Esophagus squamous epithelium (tissue), 4 donors: ENCODE measurements at regions not wholly inside any gene's neighbourhood (a gene's known extent, or its start where the extent isn't known, plus 50 kb on each side); places are given as distances from the start of the nearest gene placed in this dataset.

Source experiments
- POLR2A ChIP-seq, 4 donors: fragments of 450-650 bp; IDR thresholded peaks; one replicate each; pipeline ENCODE4 v1.6.1; 2017; ENCODE audit warnings: antibody characterized with exemption in 4 of 4, mild to moderate bottlenecking in 4 of 4, moderate library complexity in 3 of 4
- TF ChIP-seq, protein P1 (sequence below), 6 experiments: fragments of 450-650 bp in 4 of 6; fragments of 200-600 bp in 2 of 6; sonication (generic) in 2 of 6; IDR thresholded peaks; one replicate each; pipeline ENCODE4 v1.5.1; 2016 to 2019; ENCODE audit warnings: antibody characterized with exemption in 6 of 6, mild to moderate bottlenecking in 4 of 6, moderate library complexity in 4 of 6

DNA sequence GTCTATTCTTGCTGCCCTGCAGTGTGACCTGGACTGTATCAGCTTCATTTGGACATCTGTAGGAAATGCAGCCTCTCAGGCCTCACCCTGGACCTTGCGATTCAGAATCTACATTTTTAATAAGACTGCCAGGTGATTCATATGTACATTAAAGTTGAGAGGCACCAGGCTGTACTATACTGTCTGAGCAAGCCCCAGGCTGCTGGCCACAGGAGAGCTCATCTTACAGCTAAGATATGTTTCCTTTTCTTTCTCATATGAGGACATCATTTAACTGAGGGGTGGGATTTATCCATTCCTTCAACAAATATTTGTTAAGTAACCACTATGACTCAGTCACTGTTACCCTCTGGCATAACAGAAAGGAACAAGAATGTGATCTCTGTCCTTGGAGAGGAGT, 78.2 kb upstream of the GCFC2 start:
- TF ChIP-seq, protein P1, sequence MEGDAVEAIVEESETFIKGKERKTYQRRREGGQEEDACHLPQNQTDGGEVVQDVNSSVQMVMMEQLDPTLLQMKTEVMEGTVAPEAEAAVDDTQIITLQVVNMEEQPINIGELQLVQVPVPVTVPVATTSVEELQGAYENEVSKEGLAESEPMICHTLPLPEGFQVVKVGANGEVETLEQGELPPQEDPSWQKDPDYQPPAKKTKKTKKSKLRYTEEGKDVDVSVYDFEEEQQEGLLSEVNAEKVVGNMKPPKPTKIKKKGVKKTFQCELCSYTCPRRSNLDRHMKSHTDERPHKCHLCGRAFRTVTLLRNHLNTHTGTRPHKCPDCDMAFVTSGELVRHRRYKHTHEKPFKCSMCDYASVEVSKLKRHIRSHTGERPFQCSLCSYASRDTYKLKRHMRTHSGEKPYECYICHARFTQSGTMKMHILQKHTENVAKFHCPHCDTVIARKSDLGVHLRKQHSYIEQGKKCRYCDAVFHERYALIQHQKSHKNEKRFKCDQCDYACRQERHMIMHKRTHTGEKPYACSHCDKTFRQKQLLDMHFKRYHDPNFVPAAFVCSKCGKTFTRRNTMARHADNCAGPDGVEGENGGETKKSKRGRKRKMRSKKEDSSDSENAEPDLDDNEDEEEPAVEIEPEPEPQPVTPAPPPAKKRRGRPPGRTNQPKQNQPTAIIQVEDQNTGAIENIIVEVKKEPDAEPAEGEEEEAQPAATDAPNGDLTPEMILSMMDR (IDR thresholded peaks at IDR 0.05) = no peak
- TF ChIP-seq POLR2A (IDR thresholded peaks at IDR 0.05) = no peak
